Fibroblast of peridontal ligament (primary cell): ENCODE measurements at regions not wholly inside any gene's neighbourhood (a gene's known extent, or its start where the extent isn't known, plus 50 kb on each side); places are given as distances from the start of the nearest gene placed in this dataset.
"Not testable (repeated sequence)": the region's sequence is repeated elsewhere in the genome, so short reads cannot be mapped to it uniquely, and the experiment has no call there.

Experiments used
- DNase-seq: peaks from one replicate; pipeline ENCODE4 v3.0.0-alpha.2; 2010; ENCODE audit errors: extremely low read depth

DNA sequence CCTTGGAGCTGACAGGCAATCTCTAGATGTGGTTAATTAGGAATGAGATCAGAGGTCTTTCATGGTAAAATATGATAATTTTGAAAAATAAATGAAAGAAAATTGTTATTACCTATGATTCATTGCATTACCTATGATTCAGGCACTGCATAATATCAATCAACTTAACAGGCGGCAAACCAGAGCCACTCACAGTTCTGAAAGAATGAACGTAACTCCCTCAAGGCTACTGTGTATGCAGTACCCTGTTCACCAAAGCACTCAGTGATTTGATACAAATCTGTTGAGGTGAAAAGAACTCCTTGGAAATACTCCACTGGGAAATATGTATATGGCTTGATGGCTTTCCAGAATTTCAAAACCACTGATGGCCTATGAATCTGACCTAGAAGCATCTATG is 398.9 kb downstream of the ACTL7B start:
- no peak for DNase-seq

DNA sequence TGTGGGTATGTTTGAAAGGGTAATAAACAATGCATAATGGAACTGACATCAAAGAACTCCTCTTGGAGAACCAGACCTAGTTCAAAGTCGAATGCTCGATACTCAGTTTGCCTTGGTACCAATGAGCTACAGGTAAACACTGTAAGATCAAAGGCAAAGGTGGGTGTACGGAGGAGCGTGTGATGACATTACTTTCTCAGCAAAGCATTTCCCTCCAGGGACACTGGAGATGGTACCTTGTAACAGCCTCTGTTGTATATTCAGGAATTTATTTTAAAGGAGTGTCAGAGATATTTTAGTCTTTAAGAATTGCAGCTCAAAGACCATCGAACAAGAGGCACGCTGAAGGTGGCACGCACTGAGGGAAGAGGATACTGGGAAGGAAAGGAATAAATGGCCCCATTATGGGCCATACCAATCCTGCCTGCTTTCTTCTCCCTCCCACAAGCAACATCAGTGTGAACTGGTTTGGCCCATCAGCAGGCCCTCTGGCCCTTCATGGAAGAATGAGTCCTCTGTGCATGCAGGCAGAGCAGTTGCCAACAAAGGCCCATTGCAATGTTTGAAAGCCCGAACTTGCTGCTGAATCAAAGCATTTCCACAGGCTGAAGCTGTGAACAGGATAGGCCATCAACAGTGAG is 410.2 kb downstream of the ACTL7B start:
- no peak for DNase-seq

DNA sequence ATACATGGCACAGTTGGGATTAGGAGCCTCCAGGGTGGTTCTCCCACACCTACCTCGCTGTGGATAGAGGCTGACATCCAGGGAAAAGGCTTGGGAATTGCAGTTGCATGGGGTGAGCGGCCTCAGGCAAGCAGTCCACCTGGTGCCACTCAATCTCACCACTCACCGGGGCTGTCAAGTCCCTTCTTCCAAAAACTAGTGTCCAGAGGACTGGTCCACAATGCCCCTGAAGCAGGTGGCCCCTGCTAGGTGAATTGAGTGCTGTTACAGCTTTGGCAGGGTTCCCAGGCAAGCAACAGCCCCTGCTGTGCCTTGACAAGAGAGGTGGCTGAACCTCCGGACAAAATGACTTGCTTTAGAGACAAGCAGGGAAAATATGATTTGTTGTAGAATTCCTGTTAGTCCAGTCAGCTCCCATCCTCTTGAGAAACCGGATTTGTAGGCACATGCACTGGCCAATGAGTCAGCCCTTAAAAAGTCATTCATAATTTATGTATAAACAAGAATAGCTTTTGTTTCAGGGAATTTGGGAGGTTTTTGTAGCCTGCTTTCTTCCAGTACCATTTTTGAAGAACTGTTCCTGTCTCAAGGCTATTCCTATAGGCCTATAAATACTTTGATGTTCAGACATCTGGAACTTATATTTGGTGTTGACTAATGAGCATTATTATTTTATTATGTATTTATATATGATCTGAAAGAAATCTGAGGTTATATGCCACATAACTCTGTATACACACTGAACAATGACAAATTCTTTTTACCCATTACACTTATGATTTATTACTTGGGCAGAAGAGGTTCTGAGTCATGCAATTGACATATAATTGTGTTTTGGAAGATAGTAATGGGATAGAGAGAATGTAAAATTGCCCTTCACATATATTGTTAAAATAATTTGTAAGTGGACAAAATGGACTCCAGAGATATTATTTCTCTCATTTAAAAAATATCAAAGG is 411.1 kb downstream of the ACTL7B start:
- DNase-seq = peak; percentile 97

DNA sequence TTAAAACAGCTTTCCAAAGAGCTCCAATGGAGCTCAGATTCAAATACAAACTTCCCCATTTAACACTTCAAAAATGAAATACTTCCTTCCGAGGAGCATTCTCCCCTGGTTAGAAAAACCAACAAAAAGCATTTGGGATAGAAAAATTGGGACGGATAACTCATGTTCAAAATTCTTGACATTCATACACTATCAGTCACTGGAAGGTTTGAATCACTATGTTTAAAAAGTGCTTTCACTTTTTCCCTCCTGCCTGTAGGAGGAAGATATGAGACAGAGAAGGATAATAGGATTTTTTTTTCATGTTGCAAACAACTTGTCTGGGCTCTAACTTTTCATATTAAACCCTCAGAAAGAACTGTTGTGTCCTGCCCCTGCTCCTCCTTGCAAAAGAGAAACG is 412.0 kb downstream of the ACTL7B start:
- DNase-seq = peak; percentile 83

DNA sequence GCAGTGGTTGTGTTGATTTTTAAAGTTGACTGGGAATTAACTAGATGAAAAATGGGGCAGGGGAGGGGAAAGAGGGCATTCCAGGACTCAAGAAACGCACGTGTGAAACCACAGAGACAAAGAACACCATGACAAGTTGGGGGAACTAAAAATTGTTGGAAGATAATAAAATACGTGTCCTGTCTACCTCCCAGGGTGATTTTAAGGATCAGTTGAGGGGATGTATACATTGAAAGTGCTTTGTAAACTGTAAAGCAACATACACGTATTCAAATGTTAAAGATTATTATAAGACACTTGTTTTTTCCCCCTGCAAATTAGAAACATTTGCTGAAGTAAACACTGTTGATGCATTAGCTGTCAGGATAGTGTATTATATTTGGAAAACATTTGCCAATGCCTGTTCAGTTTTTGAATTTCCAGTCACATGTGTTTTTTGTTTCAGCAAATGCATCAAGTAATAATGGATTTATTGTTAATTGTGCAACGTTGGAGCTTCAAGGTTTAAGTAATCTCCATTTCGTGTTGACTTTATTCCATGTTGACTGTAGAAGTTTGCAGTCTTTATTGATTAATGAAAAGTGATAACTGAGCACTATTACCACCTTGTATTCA is 412.7 kb downstream of the ACTL7B start:
- DNase-seq = peak; percentile 23

DNA sequence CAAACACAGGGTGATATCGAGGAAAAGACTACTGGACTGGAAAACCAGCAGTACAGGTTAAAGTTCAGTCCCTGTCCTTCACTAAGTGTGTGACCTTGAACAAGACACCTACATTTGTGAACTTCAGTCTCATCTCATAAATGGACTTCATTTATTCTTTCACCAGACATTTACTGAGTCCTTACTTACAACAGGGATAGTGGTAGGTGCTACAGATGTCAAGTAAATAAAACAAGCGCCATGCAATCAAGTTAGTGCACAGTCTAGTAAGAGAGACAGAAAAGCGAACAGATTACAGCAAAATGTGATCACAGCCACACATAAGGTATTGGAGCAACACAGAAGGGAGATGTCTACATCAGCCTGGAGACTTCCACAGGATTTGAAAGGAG is 413.2 kb downstream of the ACTL7B start:
- no peak for DNase-seq

DNA sequence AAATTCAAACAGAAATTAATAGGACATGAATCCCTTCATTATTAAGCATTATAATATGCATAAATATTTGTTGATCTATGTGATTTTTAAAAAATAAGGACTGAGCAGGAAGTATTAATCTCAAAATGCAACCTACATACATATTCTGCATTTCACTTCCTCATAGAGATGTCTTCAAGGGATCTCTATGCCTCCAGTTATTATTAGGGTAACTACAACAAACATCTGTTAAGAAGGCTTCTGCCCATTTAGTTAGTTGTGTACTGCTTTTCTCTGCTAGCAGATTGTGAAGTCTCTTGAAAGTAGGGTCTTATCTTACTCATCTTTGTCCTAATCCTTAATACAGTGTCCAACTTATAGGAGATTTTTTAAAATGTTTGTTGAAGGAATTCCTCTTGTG is 414.1 kb downstream of the ACTL7B start:
- no peak for DNase-seq

DNA sequence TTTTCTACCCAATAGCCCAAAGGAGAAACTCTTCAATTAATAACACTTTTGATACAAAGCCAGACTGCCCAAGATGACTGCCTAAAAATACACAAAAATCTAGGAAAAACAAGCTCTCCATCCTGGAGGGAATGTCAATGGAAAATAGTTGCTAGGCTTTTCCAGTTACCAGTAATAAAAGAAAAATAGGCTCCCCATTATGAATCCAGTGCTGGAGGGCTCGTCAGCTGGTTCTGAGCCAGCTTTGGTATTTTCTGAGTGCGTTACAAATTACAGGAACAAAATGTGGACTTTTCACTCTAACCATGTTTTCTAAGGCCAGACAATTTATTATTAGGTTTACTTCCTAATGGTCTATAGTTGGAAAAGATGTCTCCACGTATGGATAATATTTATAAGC is 414.5 kb downstream of the ACTL7B start:
- no peak for DNase-seq

DNA sequence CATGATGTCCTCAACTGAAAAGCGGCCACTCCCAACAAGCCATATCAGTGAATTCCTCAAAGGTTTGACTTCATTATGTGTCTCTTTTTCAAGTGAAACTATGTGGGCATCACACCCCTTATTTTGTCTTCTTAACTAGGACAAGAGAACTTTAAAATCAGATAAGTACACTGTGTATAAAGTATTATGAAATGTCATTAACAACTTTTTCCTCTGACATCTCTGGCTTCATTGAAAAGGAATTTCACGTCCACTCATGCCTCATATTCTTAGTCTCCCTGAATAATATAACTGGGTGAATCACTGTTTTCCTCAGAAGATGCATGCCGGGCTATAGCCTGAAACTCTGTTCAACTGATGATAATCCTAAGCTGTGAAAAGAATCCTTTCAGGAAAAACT is 415.8 kb downstream of the ACTL7B start:
- DNase-seq = peak; percentile 72

DNA sequence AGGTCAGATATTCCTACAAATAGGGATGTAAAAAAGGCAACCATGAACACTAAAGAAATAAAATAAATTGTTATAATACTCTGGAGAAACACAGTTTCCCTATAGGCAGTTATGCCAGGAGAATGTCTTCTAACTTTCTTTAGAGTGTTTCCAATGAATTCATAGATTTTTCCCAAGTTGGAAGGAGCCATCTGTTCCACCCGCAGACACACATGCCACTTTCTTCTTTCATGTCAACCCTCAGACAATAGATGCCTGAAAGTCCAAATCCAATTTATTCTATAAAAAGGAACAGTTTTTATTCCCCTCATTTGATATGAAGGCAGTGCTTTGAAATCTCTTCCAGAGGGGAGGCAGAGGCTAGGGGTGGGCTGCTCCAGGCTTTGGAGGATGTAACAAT is 418.1 kb downstream of the ACTL7B start:
- no peak for DNase-seq

DNA sequence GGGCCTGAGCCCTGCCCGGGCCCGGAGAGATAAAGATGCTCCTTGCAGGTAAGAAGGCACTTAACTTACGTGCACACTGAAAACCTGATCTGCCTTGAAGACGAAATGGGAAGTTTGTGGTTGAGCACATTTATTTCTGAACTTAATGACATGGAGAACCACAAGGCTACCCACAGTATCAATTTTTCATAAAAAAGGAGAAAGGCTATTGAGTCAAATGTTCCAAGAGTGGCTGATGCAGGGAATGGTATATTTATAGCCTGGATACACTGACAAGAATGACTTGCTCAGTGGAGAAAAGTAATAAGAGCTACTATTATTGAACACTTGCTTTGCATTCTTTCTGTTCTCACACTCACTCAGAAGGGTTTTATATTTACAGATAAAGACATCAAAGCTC is 419.3 kb downstream of the ACTL7B start:
- no peak for DNase-seq

DNA sequence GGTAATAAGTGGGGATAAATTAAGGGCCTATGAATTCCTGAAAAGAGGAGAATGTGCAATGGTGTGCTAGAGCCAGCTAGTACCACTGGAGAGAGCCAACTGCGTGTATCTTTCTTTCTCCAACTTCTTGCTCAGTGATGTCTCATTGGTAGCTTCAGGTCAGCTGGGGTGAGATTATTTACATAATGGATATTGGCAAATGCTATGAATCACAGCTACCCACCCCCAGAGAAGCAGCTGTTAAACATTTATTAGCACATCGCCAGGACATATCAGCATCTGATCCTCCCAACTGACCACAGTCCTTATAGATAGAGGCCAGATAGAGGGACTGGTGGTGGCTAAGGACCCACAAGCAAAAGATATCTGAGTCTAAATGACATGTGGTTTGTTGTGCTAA is 421.3 kb downstream of the ACTL7B start:
- peak; percentile 45 for DNase-seq

DNA sequence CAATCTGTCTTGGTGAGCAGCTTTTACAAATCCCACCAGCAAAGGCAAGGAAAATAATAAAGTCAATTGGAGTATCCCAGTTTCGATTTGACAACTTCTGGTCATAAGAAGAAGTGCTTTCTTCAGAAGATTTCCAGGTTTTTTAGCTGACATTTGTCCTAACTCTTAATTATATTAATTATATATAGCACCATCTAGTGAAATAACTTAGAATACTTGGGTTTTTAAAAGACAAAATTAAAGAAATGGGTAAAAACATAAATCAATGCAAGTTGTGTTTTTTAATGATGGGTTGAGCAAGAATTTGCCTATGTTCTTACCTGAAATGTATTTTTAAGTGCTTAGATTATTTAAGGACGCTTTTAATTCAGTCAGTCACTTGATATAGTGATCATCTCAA is 421.8 kb downstream of the ACTL7B start:
- peak; percentile 25 for DNase-seq

DNA sequence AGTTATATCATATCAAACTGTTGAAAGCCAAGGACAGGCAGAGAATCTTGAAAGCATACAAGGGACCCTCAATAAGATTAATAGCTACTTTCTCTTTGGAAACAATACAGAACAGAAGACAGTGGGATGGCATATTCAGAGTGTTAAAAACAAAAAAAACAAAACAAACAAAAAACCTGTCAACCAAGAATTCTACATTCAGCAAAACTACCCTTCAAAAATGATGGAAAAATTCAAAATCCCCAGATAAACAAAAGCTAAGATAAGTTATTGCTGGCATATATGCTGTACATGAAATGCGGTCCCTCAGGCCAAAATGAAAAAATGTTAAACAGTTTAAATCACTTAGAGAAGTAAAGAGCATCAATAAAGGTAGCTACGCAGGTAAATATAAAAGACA is 425.1 kb downstream of the ACTL7B start:
- DNase-seq = no peak

DNA sequence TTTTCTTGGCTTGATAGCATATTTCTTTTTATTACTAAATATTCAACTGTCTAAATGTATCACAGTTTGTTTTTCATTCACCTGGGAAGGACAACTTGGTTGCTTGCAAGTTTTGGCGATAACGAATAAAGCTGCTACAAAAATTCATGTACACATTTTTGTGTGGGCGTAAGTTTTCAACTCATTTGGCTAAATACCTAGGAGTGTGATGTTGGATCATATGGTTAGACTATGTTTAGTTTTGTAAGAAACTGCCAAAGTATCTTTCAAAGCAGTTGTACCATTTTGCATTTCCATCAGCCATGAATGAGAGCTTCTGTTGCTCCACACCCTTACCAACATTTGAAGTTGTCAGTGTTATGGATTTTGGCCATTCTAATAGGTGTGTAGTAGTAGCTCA is 428.0 kb downstream of the ACTL7B start:
- no peak for DNase-seq

DNA sequence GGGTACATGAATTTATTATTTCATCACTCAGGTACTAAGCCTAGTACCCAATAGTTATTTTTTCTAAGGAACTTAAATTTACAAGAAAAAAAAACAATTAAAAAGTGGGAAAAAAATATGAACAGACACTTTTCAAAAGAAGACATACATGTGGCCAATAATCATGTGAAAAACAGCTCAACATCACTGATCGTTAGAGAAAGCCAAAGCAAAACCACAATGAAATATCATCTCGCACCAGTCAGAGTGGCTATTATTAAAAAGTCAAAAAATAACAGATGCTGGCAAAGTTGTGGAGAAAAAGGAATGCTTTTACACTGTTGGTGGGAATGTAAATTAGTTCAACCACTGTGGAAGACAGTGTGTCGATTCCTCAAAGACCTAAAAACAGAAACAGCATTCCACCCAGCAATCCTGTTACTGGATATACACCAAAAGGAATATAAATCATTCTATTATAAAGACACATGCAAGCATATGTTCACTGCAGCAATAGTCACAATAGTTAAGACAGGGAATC is 429.3 kb downstream of the ACTL7B start:
- DNase-seq = not testable (repeated sequence)

DNA sequence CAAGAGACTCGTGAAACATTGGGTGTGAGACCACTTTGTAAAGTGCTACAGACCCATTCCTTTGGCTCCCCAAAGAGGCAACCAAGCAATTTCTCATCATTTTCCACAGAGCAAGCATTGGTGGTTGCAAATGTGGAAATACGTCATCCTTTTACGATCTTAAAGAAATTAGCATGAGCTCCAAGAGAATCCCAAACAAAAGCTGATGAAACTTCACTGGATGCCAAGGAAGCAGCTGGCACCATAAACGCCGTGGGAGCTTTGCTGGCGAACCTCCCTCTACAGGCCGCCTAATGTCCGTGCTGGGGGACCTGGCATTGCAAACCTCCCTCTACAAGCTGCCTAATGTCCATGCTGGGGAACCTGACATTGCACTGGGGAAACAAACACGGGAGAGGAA is 432.4 kb downstream of the ACTL7B start:
- DNase-seq = no peak

DNA sequence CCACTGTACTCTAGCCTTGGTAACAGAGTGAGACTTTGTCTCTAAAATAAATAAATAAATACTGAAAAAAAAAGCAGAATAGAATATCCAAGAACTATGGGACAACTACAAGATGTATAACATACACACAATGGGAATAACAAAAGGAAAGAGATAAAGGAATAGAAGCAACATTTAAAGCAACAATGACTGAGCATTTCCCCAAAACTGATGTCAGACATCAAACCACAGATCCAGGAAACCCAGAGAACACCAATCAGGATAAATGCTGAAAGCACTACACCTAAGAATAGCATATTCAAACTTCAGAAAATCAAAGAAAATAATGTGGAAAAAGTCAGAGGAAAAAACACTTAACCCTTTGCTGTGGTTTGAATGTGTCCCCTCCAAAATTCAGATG is 436.4 kb downstream of the ACTL7B start:
- DNase-seq = no peak

DNA sequence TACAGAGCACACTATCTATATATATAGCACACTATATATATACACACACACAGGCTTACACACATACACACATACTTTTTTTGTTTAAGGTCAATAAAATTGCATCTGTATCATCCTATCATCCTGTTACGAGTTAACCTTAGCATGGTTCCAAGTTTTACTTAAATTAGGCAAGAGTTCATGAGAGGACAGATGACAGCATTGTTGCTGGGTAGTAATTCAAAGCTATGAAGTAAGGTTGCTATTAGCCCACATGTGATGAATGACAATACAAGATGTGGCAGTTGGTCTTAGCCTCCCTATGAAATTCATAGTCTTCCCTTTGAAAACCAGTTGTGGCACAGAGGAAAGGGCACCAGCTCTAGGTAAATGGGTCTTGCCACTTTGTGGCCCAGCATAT is 438.1 kb downstream of the ACTL7B start:
- peak; percentile 43 for DNase-seq

DNA sequence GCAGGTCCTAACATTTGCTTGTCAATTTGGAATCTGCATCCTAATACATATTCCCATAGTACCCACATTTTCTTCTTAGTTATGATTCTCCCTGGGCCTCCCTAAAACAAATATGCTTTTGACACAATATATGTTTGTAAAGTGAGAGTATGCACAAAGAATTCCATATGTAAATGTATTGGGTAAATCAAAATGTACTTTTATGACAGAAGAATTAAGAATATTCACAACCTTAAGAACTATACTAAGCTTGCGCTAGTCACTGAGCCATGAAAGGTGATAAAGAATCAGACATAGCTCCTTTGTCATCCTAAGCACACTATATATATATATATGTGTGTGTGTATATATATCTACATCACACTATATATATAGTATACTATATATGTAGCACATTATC is 438.5 kb downstream of the ACTL7B start:
- DNase-seq = no peak

DNA sequence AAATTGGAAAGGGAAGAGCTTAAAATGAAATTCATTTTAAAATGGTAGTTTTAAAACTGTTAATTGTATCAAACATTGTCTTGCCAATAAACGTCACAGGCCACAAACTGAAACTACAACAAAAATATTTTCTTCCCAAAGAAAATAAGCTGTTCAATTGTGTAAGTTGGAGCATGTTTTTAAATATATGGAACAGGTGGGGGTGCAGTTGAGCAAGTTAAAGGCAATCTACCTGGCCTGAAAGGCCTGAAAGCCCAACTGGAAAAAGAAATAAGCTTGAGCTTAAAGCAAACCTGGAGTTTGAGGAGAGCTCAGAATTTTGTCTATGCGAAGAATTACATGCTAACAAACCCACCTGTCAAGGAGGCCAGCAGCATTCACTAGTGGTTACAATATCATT is 439.5 kb downstream of the ACTL7B start:
- peak; percentile 40 for DNase-seq

DNA sequence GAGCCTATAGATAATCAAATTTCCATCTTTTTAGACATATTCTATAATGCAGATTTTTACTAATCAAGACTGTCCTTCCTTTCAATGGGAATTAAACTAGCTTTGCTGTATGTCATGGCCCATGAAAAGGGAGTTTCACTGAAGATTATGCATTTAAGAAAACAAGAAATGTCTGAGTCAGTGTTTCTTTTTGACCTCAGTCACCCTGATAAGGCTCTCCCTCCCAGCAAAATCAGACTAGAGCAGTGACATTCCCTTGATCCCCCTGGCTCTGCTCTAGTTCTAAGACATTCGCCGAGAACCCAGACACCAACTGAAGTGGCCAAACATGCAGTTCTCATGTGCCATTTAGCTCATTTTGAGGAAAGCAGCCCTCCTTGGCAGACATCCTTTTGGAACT is 442.0 kb downstream of the ACTL7B start:
- DNase-seq = no peak

DNA sequence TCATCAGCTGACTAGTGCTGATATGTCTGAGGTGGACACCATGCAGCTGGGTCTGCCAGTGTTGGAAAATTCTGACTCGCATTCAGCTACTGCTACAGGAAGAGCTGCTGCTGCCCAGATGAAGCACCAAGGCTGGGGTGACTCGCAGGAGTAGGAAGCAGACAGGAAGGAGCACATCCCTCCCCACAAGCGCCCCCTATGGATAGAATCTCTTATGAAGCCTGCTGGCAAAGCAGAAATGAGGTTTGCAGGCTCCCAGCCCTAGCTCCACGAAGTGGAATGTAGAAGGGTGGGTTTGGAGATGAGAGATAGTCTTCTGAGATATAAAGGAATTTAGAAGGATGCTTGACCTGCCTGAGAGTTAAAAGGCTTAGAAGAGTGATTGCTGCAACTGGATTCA is 443.0 kb downstream of the ACTL7B start:
- DNase-seq = no peak
